GM21723 (cell line): ENCODE measurements at regions not wholly inside any gene's neighbourhood (a gene's known extent, or its start where the extent isn't known, plus 50 kb on each side); places are given as distances from the start of the nearest gene placed in this dataset.

Source experiments
- ATAC-seq: cut with Tn5 transposase; IDR thresholded peaks from one replicate; pipeline ENCODE4 v1.9.1; 2021; ENCODE audit warnings: mild to moderate bottlenecking, moderate library complexity; ENCODE audit not compliant: unreplicated experiment

DNA sequence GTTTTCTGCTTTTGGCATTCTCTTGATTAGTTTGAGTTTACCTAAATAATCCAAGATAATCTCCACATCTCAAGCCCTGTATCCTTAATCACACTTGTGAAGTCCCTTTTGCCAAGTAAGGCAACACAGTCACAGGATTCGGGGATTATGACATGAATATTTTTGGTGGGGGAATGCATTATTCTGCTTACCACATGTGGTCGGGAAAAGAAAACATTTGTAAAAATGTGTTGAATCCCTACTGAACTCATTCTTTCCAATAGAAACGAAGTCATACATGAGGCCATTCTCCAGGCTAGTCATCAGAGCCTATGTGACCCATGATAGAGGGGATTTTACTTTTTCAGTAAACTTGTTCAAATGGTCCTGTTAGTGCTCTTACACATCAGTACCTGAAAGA lies 58.5 kb upstream of the PRICKLE1 start:
- no peak for ATAC-seq

DNA sequence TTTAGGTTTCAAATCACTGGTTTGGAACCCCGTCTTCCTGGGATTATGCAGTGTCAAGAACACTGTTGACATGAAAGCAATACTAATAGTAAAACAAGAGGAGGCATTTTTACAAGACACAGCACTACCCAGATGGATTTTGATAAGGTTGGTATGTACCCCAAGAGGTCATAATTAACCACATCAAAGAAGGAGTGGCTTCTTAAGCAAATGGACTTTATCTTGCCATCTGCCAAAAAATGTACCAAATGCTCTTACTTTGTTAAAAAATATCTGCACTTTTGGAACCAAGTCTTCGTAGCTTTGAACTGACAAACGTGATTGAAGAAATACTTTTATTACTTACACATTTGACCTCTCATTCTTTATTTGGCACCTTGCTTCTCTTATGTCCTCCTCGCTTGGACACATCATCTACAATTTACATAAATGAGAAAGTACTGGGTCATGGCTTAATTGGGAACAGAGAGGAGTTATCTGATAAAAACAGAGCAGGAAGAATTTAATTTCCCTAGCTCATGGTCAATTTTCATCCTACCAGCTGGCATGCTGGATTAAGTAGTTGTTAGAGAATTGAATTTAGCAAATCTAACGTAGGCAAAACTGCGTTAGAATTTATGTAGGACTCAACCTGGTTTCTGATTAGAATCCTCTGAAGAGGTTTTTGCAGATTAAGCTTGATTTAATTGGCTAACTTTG lies 54.5 kb upstream of the PRICKLE1 start:
- no peak for ATAC-seq

DNA sequence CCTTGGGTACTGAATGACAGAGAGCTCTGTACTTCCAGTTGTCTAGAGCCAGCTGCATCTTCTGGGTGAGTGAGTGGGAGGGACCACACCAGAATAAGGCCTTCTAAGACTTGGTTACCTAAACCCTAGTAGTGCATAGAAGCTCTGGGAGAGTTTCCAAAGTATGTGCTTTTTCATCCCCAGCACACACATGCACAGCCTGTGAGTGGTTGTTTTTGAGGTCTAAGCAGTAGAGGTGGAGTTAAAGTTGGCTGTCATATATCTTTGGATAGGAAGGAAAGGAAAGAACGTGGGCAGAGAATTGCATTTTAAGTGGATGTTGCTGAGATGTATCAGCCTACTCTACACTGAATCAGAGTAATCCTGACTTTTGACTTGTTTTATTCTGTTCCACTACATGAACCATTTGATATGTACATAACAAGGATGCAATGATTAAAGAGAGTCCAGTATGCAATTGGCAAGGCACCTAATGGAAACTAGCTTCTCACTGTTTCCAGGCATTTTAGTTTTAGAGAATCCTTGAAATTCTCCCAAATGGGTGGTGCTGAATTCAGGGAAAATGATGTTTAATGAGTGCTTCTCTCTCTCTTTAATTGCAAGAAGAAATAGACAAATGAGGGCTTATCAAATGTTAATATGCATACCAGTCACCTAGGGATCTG lies 51.8 kb upstream of the PRICKLE1 start:
- no peak for ATAC-seq

DNA sequence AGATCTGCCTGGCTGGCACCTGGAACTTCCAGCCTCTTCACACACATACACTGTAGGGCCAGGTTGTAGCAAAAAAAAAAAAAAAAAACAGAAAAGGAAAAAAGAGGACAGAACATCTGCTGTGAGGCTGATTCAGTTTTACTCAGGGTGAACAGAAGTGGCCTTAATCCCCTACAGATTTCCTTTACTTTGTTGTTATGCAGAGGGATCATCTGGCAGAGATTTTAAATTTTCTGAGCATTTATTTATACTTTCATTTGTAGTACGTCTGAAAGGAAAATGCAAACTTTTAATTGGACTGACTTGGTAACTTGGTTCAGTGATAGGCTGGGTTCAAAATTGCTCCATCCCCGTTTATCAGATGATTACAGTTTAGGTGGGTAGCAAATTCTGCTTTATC lies 50.8 kb upstream of the PRICKLE1 start:
- no peak for ATAC-seq

DNA sequence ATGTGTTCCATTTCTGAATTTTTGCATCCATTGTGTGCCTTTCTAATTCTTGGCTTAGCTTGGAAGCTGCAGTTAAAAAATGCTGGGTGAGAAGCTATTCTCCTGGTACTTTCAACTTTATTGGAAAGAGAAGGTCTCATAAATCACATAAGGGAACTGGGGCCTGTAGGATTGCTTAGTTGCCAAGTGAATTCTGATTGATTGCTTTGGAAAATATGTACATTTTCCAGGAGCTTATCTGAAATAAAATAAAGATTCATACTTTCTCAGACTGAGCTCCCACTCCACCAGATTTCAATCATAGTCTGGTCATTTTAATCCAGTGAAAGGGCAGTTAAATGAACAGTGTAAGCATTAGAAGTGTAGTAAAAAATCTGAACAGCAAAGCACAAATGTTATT lies 50.0 kb upstream of the PRICKLE1 start:
- no peak for ATAC-seq
